ENCODE measurements at regions not wholly inside any gene's neighbourhood (a gene's known extent, or its start where the extent isn't known, plus 50 kb on each side); places are given as distances from the start of the nearest gene placed in this dataset.

DNA sequence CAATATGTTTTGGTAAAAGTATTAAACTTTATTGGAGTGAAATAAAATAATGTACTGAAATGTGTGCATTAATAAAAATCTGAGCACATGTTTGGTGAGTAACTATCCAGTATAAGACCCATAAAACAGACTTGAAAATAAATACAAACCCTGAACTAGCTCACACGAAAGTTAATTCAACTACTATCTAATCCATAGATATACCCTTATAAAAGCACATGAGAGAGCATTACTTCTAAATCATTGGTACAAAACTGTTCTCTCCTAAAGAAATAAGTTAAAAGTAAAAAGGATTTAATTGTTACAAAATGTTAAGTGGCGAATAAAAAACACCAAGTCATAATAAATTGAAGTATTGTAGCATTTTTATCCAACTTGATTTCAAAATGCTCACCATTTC, 295.6 kb downstream of the PTPRC start:
- no peak for DNase-seq (ENCODE audit: low spot score)
- H3K4me3 ChIP-seq (replicated peaks in 1 of 3; ENCODE audit: insufficient read depth in 1 of 3, low read depth in 2 of 3, low read length in 3 of 3): no peak overlapping the region
- H4K20me1 ChIP-seq (ENCODE audit: insufficient read depth, low read length): no peaks in the 10 kb centered on the region
- FAIRE-seq: no peak
- no peaks in the 10 kb centered on the region for H3K79me2 ChIP-seq (ENCODE audit: insufficient read depth, low read length)
- WGBS (ENCODE audit: low lambda C conversion rate): 77% methylated on average over 2 of the region's 2 CpGs
- H3K9me3 ChIP-seq (ENCODE audit: low read length): no peaks in the 10 kb centered on the region
- H3K4me2 ChIP-seq (ENCODE audit: low read depth, low read length): no peak overlapping the region
- H3K27ac ChIP-seq (ENCODE audit: extremely low read length, insufficient read depth, low read length): no peak overlapping the region
- intact Hi-C loops (cut with micrococcal nuclease; ENCODE audit: unreplicated experiment): no loop called here
- H3K9ac ChIP-seq (ENCODE audit: insufficient read depth, low read depth, low read length): no peak overlapping the region
- H3K4me1 ChIP-seq (ENCODE audit: insufficient read depth, low read length): peaks cover 16% of the 10 kb centered on the region
- CTCF ChIA-PET (ENCODE audit: low intra/inter-chr PET ratio, low total read pairs): no interaction called here
- TF ChIP-seq KDM5B (CRISPR knock-in tag; IDR thresholded peaks at IDR 0.05; ENCODE audit: borderline replicate concordance) (no peak), FOXP1 (IDR thresholded peaks at IDR 0.05) (no peak), FOXP1 (CRISPR knock-in tag; IDR thresholded peaks at IDR 0.05) (no peak), BORCS8-MEF2B (CRISPR knock-in tag; IDR thresholded peaks at IDR 0.05) (no peak), NAIF1 (CRISPR knock-in tag; IDR thresholded peaks at IDR 0.05; ENCODE audit: borderline replicate concordance) (no peak), POLR2AphosphoS2 (IDR thresholded peaks at IDR 0.05; ENCODE audit: low read depth, low read length) (no peak), GABPB1 (CRISPR knock-in tag; IDR thresholded peaks at IDR 0.05) (no peak), SIX4 (CRISPR knock-in tag; IDR thresholded peaks at IDR 0.05) (no peak), SKI (IDR thresholded peaks at IDR 0.05; ENCODE audit: partially characterized antibody) (no peak), ATAD3A (CRISPR knock-in tag; IDR thresholded peaks at IDR 0.05) (no peak), MZF1 (CRISPR knock-in tag; IDR thresholded peaks at IDR 0.05; ENCODE audit: borderline replicate concordance) (no peak), SRSF4 (IDR thresholded peaks at IDR 0.05; ENCODE audit: low read depth, low read length, poor library complexity, severe bottlenecking) (no peak), ZBTB20 (CRISPR knock-in tag; IDR thresholded peaks at IDR 0.05; ENCODE audit: borderline replicate concordance, low read depth) (no peak), MAFG (CRISPR knock-in tag; IDR thresholded peaks at IDR 0.05) (no peak)
- TF ChIP-seq, protein P1, sequence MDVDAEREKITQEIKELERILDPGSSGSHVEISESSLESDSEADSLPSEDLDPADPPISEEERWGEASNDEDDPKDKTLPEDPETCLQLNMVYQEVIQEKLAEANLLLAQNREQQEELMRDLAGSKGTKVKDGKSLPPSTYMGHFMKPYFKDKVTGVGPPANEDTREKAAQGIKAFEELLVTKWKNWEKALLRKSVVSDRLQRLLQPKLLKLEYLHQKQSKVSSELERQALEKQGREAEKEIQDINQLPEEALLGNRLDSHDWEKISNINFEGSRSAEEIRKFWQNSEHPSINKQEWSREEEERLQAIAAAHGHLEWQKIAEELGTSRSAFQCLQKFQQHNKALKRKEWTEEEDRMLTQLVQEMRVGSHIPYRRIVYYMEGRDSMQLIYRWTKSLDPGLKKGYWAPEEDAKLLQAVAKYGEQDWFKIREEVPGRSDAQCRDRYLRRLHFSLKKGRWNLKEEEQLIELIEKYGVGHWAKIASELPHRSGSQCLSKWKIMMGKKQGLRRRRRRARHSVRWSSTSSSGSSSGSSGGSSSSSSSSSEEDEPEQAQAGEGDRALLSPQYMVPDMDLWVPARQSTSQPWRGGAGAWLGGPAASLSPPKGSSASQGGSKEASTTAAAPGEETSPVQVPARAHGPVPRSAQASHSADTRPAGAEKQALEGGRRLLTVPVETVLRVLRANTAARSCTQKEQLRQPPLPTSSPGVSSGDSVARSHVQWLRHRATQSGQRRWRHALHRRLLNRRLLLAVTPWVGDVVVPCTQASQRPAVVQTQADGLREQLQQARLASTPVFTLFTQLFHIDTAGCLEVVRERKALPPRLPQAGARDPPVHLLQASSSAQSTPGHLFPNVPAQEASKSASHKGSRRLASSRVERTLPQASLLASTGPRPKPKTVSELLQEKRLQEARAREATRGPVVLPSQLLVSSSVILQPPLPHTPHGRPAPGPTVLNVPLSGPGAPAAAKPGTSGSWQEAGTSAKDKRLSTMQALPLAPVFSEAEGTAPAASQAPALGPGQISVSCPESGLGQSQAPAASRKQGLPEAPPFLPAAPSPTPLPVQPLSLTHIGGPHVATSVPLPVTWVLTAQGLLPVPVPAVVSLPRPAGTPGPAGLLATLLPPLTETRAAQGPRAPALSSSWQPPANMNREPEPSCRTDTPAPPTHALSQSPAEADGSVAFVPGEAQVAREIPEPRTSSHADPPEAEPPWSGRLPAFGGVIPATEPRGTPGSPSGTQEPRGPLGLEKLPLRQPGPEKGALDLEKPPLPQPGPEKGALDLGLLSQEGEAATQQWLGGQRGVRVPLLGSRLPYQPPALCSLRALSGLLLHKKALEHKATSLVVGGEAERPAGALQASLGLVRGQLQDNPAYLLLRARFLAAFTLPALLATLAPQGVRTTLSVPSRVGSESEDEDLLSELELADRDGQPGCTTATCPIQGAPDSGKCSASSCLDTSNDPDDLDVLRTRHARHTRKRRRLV (CRISPR knock-in tag; IDR thresholded peaks at IDR 0.05): no peak
- H3K27me3 ChIP-seq (ENCODE audit: control insufficient read depth in 1 of 2, insufficient read depth in 2 of 2, low read length in 2 of 2): no peaks in the 10 kb centered on the region
- in situ Hi-C loops (cut with HindIII; ENCODE audit: extremely low pct_ligation_motif_present, low pct_unique_long_range_greater_than_20kb): no loop called here
- POLR2A ChIA-PET: no interaction called here
- no TSS peak for BruUV-seq (replicated peaks)
- no peaks in the 10 kb centered on the region for H3K36me3 ChIP-seq (replicated peaks in 1 of 2; ENCODE audit: control insufficient read depth in 1 of 2, insufficient read depth in 2 of 2, low read length in 2 of 2)
- no peak for ATAC-seq
- no peak overlapping the region for H2AFZ ChIP-seq (ENCODE audit: low read length)
